Smooth muscle cell (in vitro differentiated cells): ENCODE measurements at regions not wholly inside any gene's neighbourhood (a gene's known extent, or its start where the extent isn't known, plus 50 kb on each side); places are given as distances from the start of the nearest gene placed in this dataset.

Experiments used
- DNase-seq: peaks from one replicate; lab custom pipeline; 2025; ENCODE audit not compliant: unreplicated experiment; lab: John Stamatoyannopoulos, UW
- H2AFZ ChIP-seq: fragments of 200-600 bp; sonication (generic); 2 replicates; pipeline ENCODE4 v1.6.0; 2016; ENCODE audit warnings: antibody characterized with exemption, low read depth, mild to moderate bottlenecking
- H3F3A ChIP-seq: fragments of 200-600 bp; sonication (generic); 2 replicates; pipeline ENCODE4 v1.6.0; 2017; ENCODE audit warnings: antibody characterized with exemption, low read depth
- H3K27ac ChIP-seq: fragments of 200-600 bp; sonication (generic); 2 replicates; pipeline ENCODE4 v1.5.1; 2016; ENCODE audit warnings: low read depth, mild to moderate bottlenecking
- H3K27me3 ChIP-seq: fragments of 200-600 bp; sonication (generic); 2 replicates; pipeline ENCODE4 v1.6.1; 2016; ENCODE audit warnings: low read depth, mild to moderate bottlenecking
- H3K36me3 ChIP-seq: fragments of 200-600 bp; sonication (generic); 2 replicates; pipeline ENCODE4 v1.5.1; 2016; ENCODE audit warnings: low read depth
- H3K4me1 ChIP-seq: fragments of 200-600 bp; sonication (generic); 2 replicates; pipeline ENCODE4 v1.5.1; 2016; ENCODE audit warnings: low read depth
- H3K4me2 ChIP-seq: fragments of 200-600 bp; sonication (generic); 2 replicates; pipeline ENCODE4 v1.6.0; 2016; ENCODE audit warnings: mild to moderate bottlenecking
- H3K4me3 ChIP-seq: fragments of 200-600 bp; sonication (generic); 2 replicates; pipeline ENCODE4 v1.5.1; 2016; ENCODE audit warnings: mild to moderate bottlenecking
- H3K79me2 ChIP-seq: fragments of 200-600 bp; sonication (generic); 2 replicates; pipeline ENCODE4 v1.6.0; 2016; ENCODE audit warnings: low read depth, mild to moderate bottlenecking
- H3K9ac ChIP-seq: fragments of 200-600 bp; sonication (generic); 2 replicates; pipeline ENCODE4 v1.6.0; 2016; ENCODE audit warnings: low read depth
- H3K9me3 ChIP-seq: fragments of 200-600 bp; sonication (generic); replicated peaks from 2 replicates; pipeline ENCODE4 v1.5.1; 2016; ENCODE audit warnings: low read depth
- H4K20me1 ChIP-seq: fragments of 200-600 bp; sonication (generic); 2 replicates; pipeline ENCODE4 v1.6.0; 2016; ENCODE audit warnings: low read depth
- CTCF ChIP-seq: fragments of 200-600 bp; sonication (generic); IDR thresholded peaks from 2 replicates; pipeline ENCODE4 v1.5.1; 2017; ENCODE audit warnings: borderline replicate concordance, mild to moderate bottlenecking, antibody characterized with exemption; ENCODE audit not compliant: insufficient read depth, poor library complexity, severe bottlenecking
- WGBS: methylation state at CpG from one replicate; pipeline ENCODE4 v1.1.7; 2016; ENCODE audit warnings: low lambda C conversion rate; 5-methylcytosine and 5-hydroxymethylcytosine counted together

GRCh38 chr9:101957705-101958104, 219.3 kb upstream of the GRIN3A start:
- Histone ChIP-seq H3K9me3 (peaks cover 5% of the 10 kb centered on the region), H3K79me2 (no peaks in the 10 kb centered on the region), H3K4me3 (no peak overlapping the region), H3F3A (no peaks in the 10 kb centered on the region), H3K36me3 (no peaks in the 10 kb centered on the region), H3K4me2 (no peak overlapping the region), H2AFZ (no peak overlapping the region), H3K9ac (no peak overlapping the region), H4K20me1 (no peaks in the 10 kb centered on the region), H3K27ac (no peak overlapping the region), H3K27me3 (no peaks in the 10 kb centered on the region), H3K4me1 (no peaks in the 10 kb centered on the region)
- DNase-seq: no peak
- no peak for TF ChIP-seq CTCF
- WGBS: 86% methylated on average over 2 of the region's 2 CpGs

GRCh38 chr9:101951598-101951997, 213.2 kb upstream of the GRIN3A start:
- no peak overlapping the region for H3K9ac ChIP-seq
- H2AFZ ChIP-seq: no peak overlapping the region
- no peak overlapping the region for H3K4me2 ChIP-seq
- no peaks in the 10 kb centered on the region for H3K9me3 ChIP-seq
- no peaks in the 10 kb centered on the region for H3K4me1 ChIP-seq
- no peak overlapping the region for H3K4me3 ChIP-seq
- no peaks in the 10 kb centered on the region for H3K79me2 ChIP-seq
- WGBS: 77% methylated on average over 1 of the region's 1 CpG
- no peak for TF ChIP-seq CTCF
- no peaks in the 10 kb centered on the region for H4K20me1 ChIP-seq
- no peak overlapping the region for H3K27ac ChIP-seq
- H3F3A ChIP-seq: no peaks in the 10 kb centered on the region
- no peaks in the 10 kb centered on the region for H3K36me3 ChIP-seq
- DNase-seq: no peak
- H3K27me3 ChIP-seq: no peaks in the 10 kb centered on the region

DNA sequence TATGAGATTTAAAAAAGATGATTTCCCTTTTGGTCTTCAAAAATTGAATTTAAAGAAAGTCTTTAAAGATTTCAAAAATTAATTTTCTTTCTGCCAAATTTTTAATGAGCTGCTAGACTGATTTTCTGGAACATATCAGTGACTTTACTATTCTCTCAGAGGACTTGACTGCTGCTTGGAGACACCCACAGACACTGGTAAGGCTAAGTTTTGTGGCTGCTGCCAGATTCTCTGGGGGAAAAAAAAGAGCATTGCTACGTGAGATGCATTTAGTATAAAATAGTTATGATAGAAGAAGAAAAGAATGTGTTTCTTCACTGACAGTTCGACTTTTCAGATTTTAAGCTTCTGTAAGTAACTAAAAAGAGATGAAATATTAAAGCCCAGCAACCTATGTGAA, 193.3 kb upstream of the GRIN3A start:
- WGBS: 74% methylated on average over 2 of the region's 2 CpGs
- no peak overlapping the region for H3K4me3 ChIP-seq
- no peak overlapping the region for H3K9ac ChIP-seq
- DNase-seq: no peak
- no peaks in the 10 kb centered on the region for H3K4me1 ChIP-seq
- no peak overlapping the region for H2AFZ ChIP-seq
- H3K4me2 ChIP-seq: no peak overlapping the region
- no peaks in the 10 kb centered on the region for H3K9me3 ChIP-seq
- H3K27ac ChIP-seq: no peak overlapping the region
- no peaks in the 10 kb centered on the region for H3F3A ChIP-seq
- no peaks in the 10 kb centered on the region for H3K27me3 ChIP-seq
- no peak for TF ChIP-seq CTCF
- no peaks in the 10 kb centered on the region for H4K20me1 ChIP-seq
- no peaks in the 10 kb centered on the region for H3K36me3 ChIP-seq
- H3K79me2 ChIP-seq: no peaks in the 10 kb centered on the region

- Histone ChIP-seq H4K20me1 (no peaks in the 10 kb centered on the region), H2AFZ (no peak overlapping the region), H3K79me2 (no peaks in the 10 kb centered on the region), H3K36me3 (no peaks in the 10 kb centered on the region), H3K27me3 (no peaks in the 10 kb centered on the region), H3K4me1 (no peaks in the 10 kb centered on the region), H3K9me3 (no peaks in the 10 kb centered on the region), H3K9ac (no peak overlapping the region), H3K27ac (no peak overlapping the region), H3K4me3 (no peak overlapping the region), H3F3A (no peaks in the 10 kb centered on the region), H3K4me2 (no peak overlapping the region)
- no peak for TF ChIP-seq CTCF
- DNase-seq: no peak
Observed at GRCh38 chr9:101930783-101931182, 192.3 kb upstream of the GRIN3A start.
